Suprapubic skin (tissue), 4 donors: ENCODE measurements at regions not wholly inside any gene's neighbourhood (a gene's known extent, or its start where the extent isn't known, plus 50 kb on each side); places are given as distances from the start of the nearest gene placed in this dataset.

ENCODE experiments used
- DNase-seq, 2 donors: peaks; one replicate each; pipeline ENCODE4 v3.0.0-alpha.2; 2019; ENCODE audit warnings: low spot score in 2 of 2
- H3K27ac ChIP-seq: fragments of 200-600 bp; sonication (generic); one replicate; pipeline ENCODE4 v1.5.1; 2019
- H3K27me3 ChIP-seq: fragments of 200-600 bp; sonication (generic); one replicate; pipeline ENCODE4 v1.5.1; 2019
- H3K36me3 ChIP-seq: fragments of 200-600 bp; sonication (generic); one replicate; pipeline ENCODE4 v1.5.1; 2019
- H3K4me1 ChIP-seq: fragments of 200-600 bp; sonication (generic); one replicate; pipeline ENCODE4 v1.5.1; 2019
- H3K4me3 ChIP-seq: fragments of 200-600 bp; sonication (generic); one replicate; pipeline ENCODE4 v1.5.1; 2019; ENCODE audit warnings: mild to moderate bottlenecking
- H3K9me3 ChIP-seq: fragments of 200-600 bp; sonication (generic); one replicate; pipeline ENCODE4 v1.5.1; 2019
- CTCF ChIP-seq, 2 donors: fragments of 200-600 bp in 1 of 2; fragments of 450-650 bp in 1 of 2; sonication (generic) in 1 of 2; IDR thresholded peaks; one replicate each; pipeline ENCODE4 v1.5.1; 2016 to 2019; ENCODE audit warnings: antibody characterized with exemption in 2 of 2, mild to moderate bottlenecking in 1 of 2, moderate library complexity in 1 of 2
- EP300 ChIP-seq: sonication (generic); formaldehyde crosslinking; IDR thresholded peaks from one replicate; pipeline ENCODE4 v1.6.1; 2017; ENCODE audit warnings: antibody characterized with exemption
- POLR2A ChIP-seq, 2 donors: fragments of 450-650 bp; IDR thresholded peaks; one replicate each; pipeline ENCODE4 v1.6.1; 2017; ENCODE audit warnings: antibody characterized with exemption in 2 of 2, mild to moderate bottlenecking in 2 of 2, moderate library complexity in 2 of 2
- POLR2AphosphoS5 ChIP-seq, 3 donors: sonication (generic); formaldehyde crosslinking; IDR thresholded peaks; one replicate each; pipeline ENCODE4 v1.6.1; 2017; ENCODE audit warnings: antibody characterized with exemption in 3 of 3
- WGBS: methylation state at CpG from one replicate; pipeline ENCODE4 v1.1.5; 2018; 5-methylcytosine and 5-hydroxymethylcytosine counted together

GRCh38 chr22:48015701-48016100 is 1253.3 kb downstream of the TBC1D22A start:
- H3K36me3 ChIP-seq = no peaks in the 10 kb centered on the region
- no peak for DNase-seq
- H3K4me3 ChIP-seq = no peak overlapping the region
- H3K4me1 ChIP-seq = peaks cover 3% of the 10 kb centered on the region
- 89% methylated on average over 5 of the region's 5 CpGs for WGBS
- peaks cover 8% of the 10 kb centered on the region for H3K9me3 ChIP-seq
- TF ChIP-seq EP300 = no peak
- TF ChIP-seq POLR2AphosphoS5 (IDR thresholded peaks at IDR 0.05) = no peak
- no peak overlapping the region for H3K27ac ChIP-seq
- peaks cover 9% of the 10 kb centered on the region for H3K27me3 ChIP-seq

- WGBS = 93% methylated on average over 4 of the region's 4 CpGs
- no peaks in the 10 kb centered on the region for H3K27me3 ChIP-seq
- DNase-seq = no peak
These were observed 1242.5 kb downstream of the TBC1D22A start for GRCh38 chr22:48004936-48005335.

GRCh38 chr22:48004038-48004437 is 1241.6 kb downstream of the TBC1D22A start:
- Histone ChIP-seq H3K9me3 (no peaks in the 10 kb centered on the region), H3K4me3 (no peak overlapping the region), H3K27ac (no peak overlapping the region), H3K27me3 (no peaks in the 10 kb centered on the region), H3K36me3 (no peaks in the 10 kb centered on the region), H3K4me1 (no peaks in the 10 kb centered on the region)
- 84% methylated on average over 6 of the region's 6 CpGs for WGBS
- TF ChIP-seq EP300 (no peak), CTCF (IDR thresholded peaks at IDR 0.05) (no peak), POLR2AphosphoS5 (IDR thresholded peaks at IDR 0.05) (no peak), POLR2A (IDR thresholded peaks at IDR 0.05) (no peak)
- DNase-seq = no peak

More at GRCh38 chr22:48004936-48005335, 1242.5 kb downstream of the TBC1D22A start:
- Histone ChIP-seq H3K9me3 (no peaks in the 10 kb centered on the region), H3K36me3 (no peaks in the 10 kb centered on the region), H3K27ac (no peak overlapping the region), H3K4me1 (no peaks in the 10 kb centered on the region), H3K4me3 (no peak overlapping the region)
- TF ChIP-seq POLR2AphosphoS5 (IDR thresholded peaks at IDR 0.05) = no peak
- no peak for TF ChIP-seq CTCF (IDR thresholded peaks at IDR 0.05)
- TF ChIP-seq EP300 = no peak
- no peak for TF ChIP-seq POLR2A (IDR thresholded peaks at IDR 0.05)

- no peaks in the 10 kb centered on the region for H3K27me3 ChIP-seq
- 85% methylated on average over 11 of the region's 11 CpGs for WGBS
- H3K9me3 ChIP-seq = no peaks in the 10 kb centered on the region
- no peak for DNase-seq
- H3K36me3 ChIP-seq = no peaks in the 10 kb centered on the region
- H3K4me1 ChIP-seq = no peaks in the 10 kb centered on the region
- no peak overlapping the region for H3K4me3 ChIP-seq
- no peak for TF ChIP-seq CTCF (IDR thresholded peaks at IDR 0.05)
- TF ChIP-seq POLR2A (IDR thresholded peaks at IDR 0.05) = no peak
- no peak for TF ChIP-seq EP300
- TF ChIP-seq POLR2AphosphoS5 (IDR thresholded peaks at IDR 0.05) = no peak
- no peak overlapping the region for H3K27ac ChIP-seq
These were observed 1238.7 kb downstream of the TBC1D22A start for GRCh38 chr22:48001101-48001500.

GRCh38 chr22:47997612-47998011 is 1235.2 kb downstream of the TBC1D22A start:
- TF ChIP-seq EP300 (no peak), POLR2A (IDR thresholded peaks at IDR 0.05) (no peak), CTCF (IDR thresholded peaks at IDR 0.05) (no peak), POLR2AphosphoS5 (IDR thresholded peaks at IDR 0.05) (no peak)
- no peaks in the 10 kb centered on the region for H3K4me1 ChIP-seq
- no peak for DNase-seq
- H3K27me3 ChIP-seq = no peaks in the 10 kb centered on the region
- H3K36me3 ChIP-seq = no peaks in the 10 kb centered on the region
- no peaks in the 10 kb centered on the region for H3K9me3 ChIP-seq
- H3K27ac ChIP-seq = no peak overlapping the region
- no peak overlapping the region for H3K4me3 ChIP-seq
- WGBS = 88% methylated on average over 6 of the region's 8 CpGs

- WGBS = 78% methylated on average over 10 of the region's 10 CpGs
- no peaks in the 10 kb centered on the region for H3K27me3 ChIP-seq
- H3K36me3 ChIP-seq = no peaks in the 10 kb centered on the region
These were observed 1234.7 kb downstream of the TBC1D22A start for GRCh38 chr22:47997052-47997590.

More at GRCh38 chr22:47997052-47997590, 1234.7 kb downstream of the TBC1D22A start:
- no peaks in the 10 kb centered on the region for H3K9me3 ChIP-seq
- no peaks in the 10 kb centered on the region for H3K4me1 ChIP-seq
- no peak overlapping the region for H3K27ac ChIP-seq
- no peak overlapping the region for H3K4me3 ChIP-seq
- DNase-seq = no peak
- TF ChIP-seq CTCF (IDR thresholded peaks at IDR 0.05) = no peak
- no peak for TF ChIP-seq POLR2AphosphoS5 (IDR thresholded peaks at IDR 0.05)
- no peak for TF ChIP-seq EP300
- no peak for TF ChIP-seq POLR2A (IDR thresholded peaks at IDR 0.05)
